ENCODE measurements at regions not wholly inside any gene's neighbourhood (a gene's known extent, or its start where the extent isn't known, plus 50 kb on each side); places are given as distances from the start of the nearest gene placed in this dataset.

DNA sequence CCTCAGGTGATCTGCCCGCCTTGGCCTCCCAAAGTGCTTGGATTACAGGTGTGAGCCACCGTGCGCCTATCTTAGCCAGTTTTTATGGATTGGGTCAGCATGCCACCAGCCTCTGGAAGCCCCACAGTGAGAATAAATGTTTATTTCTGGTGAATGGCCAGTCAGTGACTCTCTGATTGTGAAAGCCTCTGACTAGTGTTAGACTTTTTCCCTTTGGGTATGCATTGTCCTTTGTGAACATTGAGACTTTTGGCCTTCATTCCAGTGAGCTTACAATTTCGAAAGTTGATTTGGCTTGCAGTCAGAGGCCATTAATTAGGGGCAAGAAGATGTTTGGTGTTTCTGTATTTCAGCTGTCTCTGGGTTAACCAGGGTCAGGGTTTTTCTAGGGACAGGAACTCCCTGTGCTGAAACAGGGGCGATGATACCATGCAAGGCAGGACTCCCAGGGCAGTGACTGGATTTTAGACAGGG lies 274.5 kb upstream of the C2CD4B start:
- intact Hi-C loops (cut with DNase I), result no loop called here
- H3K27ac ChIP-seq, result no peak overlapping the region
- H3K36me3 ChIP-seq, result no peaks in the 10 kb centered on the region
- H3K4me3 ChIP-seq, result no peak overlapping the region
- no peaks in the 10 kb centered on the region for H3K27me3 ChIP-seq
- DNase-seq (no peak), ATAC-seq (peak; percentile 35 to 57 (median 46))
- WGBS (ENCODE audit: insufficient coverage, low coverage, low lambda C conversion rate, missing lambda C conversion rate), result 45% methylated on average over 4 of the region's 5 CpGs
- peaks cover 0 to 5% (median 0%) of the 10 kb centered on the region in 4 donors for H3K4me1 ChIP-seq
- H3K9me3 ChIP-seq, result no peaks in the 10 kb centered on the region
- TF ChIP-seq, protein P1, sequence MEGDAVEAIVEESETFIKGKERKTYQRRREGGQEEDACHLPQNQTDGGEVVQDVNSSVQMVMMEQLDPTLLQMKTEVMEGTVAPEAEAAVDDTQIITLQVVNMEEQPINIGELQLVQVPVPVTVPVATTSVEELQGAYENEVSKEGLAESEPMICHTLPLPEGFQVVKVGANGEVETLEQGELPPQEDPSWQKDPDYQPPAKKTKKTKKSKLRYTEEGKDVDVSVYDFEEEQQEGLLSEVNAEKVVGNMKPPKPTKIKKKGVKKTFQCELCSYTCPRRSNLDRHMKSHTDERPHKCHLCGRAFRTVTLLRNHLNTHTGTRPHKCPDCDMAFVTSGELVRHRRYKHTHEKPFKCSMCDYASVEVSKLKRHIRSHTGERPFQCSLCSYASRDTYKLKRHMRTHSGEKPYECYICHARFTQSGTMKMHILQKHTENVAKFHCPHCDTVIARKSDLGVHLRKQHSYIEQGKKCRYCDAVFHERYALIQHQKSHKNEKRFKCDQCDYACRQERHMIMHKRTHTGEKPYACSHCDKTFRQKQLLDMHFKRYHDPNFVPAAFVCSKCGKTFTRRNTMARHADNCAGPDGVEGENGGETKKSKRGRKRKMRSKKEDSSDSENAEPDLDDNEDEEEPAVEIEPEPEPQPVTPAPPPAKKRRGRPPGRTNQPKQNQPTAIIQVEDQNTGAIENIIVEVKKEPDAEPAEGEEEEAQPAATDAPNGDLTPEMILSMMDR (IDR thresholded peaks at IDR 0.05), result no peak
- no peak for TF ChIP-seq POLR2A (IDR thresholded peaks at IDR 0.05)

DNA sequence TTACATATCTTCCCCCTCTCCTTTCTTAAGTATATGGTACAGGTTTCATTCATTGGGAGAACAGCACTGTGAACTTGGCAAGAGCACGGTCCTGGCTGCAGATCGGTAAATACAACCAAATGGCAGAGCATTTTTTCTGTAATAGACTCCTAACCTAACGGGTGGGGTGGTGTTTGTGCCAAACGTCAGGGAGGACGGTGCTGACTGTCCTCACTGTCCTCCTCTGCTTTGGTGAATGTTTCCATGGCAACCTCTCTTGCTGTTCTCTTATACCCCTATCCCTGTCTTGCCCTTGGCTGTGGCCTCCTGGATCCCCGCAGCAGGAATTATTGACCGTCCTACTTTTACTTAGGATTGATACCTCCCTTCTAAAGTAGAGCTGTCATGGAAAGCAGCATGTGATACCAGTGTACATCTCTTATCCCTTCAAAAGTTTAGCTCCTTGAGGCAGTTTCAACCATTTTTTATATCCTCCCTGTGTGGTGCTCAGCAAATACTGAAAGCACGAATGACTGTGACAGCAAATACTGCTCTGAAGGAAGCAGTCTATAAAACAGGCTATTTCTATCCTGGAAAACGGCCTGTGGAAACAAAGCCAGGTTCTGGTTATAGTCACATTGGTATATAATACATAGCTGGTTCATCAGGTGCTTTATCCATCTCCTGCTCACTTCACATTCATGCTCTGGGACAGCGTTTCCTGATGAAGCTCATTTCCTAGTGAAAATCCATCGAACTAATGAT lies 275.4 kb upstream of the C2CD4B start:
- TF ChIP-seq, protein P1 (IDR thresholded peaks at IDR 0.05), result no peak
- TF ChIP-seq POLR2A (IDR thresholded peaks at IDR 0.05), result no peak
- H3K36me3 ChIP-seq, result no peaks in the 10 kb centered on the region
- DNase-seq, result no peak
- 87% methylated on average over 8 of the region's 11 CpGs for WGBS (ENCODE audit: insufficient coverage, low coverage, low lambda C conversion rate, missing lambda C conversion rate)
- peaks cover 0 to 5% (median 0%) of the 10 kb centered on the region in 4 donors for H3K4me1 ChIP-seq
- no peak for ATAC-seq
- no peaks in the 10 kb centered on the region for H3K9me3 ChIP-seq
- intact Hi-C loops (cut with DNase I), result no loop called here
- no peak overlapping the region for H3K27ac ChIP-seq
- H3K4me3 ChIP-seq, result no peak overlapping the region
- no peaks in the 10 kb centered on the region for H3K27me3 ChIP-seq

DNA sequence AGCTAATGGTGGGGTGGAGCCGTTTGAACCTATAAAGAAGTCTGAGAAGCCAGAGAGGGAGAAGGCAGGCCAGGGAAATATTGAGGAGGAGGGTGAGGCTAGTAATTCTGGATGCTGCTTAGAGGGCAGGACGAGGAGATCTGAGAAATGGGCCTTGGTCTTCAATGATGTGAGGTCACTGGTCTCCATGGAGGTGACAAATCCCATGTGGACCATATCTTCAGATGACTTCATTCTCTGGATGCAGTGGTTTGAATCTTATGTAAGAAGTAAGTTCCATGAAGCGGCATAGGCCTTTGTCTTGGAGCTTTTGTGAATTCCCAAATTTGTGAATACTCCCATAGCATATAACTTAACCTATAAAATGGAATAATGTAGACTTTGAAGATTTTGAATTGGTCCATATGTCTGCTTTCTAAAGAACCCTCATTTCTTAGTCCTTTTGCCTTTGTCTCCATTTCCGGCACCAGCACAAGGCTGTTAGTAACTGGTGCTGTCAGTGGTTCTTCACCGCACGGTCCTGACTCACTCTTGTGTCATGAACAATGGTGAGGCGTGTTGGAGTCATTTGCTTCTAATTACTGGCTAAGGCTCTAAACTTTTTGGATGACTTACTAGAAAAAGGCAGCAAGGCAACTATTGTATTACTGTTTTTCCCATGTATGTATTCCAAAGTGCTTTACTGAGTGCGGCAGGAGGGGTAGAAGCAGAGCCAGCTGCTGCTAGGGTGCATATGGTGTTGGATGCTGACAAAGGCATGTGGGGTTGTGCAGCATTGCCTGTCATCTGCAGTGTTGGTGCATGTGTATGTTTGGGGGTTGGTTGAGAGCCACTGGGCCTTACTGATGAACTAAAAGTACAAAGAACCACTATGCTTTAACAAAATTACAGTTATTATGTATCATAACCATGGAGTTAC lies 279.3 kb upstream of the C2CD4B start:
- 90% methylated on average over 7 of the region's 8 CpGs for WGBS (ENCODE audit: insufficient coverage, low coverage, low lambda C conversion rate, missing lambda C conversion rate)
- no peaks in the 10 kb centered on the region for H3K9me3 ChIP-seq
- no peak for ATAC-seq

DNA sequence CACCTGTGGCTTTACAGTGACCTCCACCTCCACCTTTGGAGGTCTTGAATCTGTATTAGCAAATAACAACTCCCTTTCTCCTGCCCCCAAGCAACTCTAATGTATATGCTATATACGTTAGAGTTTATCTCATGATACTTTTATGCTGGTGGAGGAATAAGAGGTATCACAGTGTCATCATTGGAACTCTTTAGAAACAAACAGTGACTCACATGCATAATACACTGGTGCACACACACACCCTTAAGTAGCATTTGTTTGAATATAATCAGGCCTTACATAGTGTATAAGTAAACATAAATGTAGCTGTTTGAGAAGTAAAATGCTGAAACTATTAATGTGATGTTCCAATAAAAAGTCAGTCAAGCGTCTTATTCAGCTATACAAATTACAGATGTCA lies 280.2 kb upstream of the C2CD4B start:
- no peak for ATAC-seq
- H3K4me3 ChIP-seq, result no peak overlapping the region
- intact Hi-C loops (cut with DNase I), result no loop called here
- 97% methylated on average over 2 of the region's 2 CpGs for WGBS (ENCODE audit: insufficient coverage, low coverage, low lambda C conversion rate, missing lambda C conversion rate)
- H3K27ac ChIP-seq, result no peak overlapping the region
- no peaks in the 10 kb centered on the region for H3K36me3 ChIP-seq
- no peak for TF ChIP-seq POLR2A (IDR thresholded peaks at IDR 0.05)
- TF ChIP-seq, protein P1 (IDR thresholded peaks at IDR 0.05), result no peak
- no peaks in the 10 kb centered on the region for H3K4me1 ChIP-seq
- no peaks in the 10 kb centered on the region for H3K9me3 ChIP-seq
- DNase-seq, result no peak
- H3K27me3 ChIP-seq, result no peaks in the 10 kb centered on the region

More for the DNA sequence above, 279.3 kb upstream of the C2CD4B start:
- H3K27me3 ChIP-seq, result no peaks in the 10 kb centered on the region
- H3K4me3 ChIP-seq, result no peak overlapping the region
- TF ChIP-seq POLR2A (IDR thresholded peaks at IDR 0.05), result no peak
- TF ChIP-seq, protein P1 (IDR thresholded peaks at IDR 0.05), result no peak
- no peak overlapping the region for H3K27ac ChIP-seq
- peaks cover 0 to 2% (median 0%) of the 10 kb centered on the region in 4 donors for H3K4me1 ChIP-seq
- intact Hi-C loops (cut with DNase I), result no loop called here
- no peaks in the 10 kb centered on the region for H3K36me3 ChIP-seq
- DNase-seq, result no peak
